NCI-H2227 (cell line): ENCODE measurements at regions not wholly inside any gene's neighbourhood (a gene's known extent, or its start where the extent isn't known, plus 50 kb on each side); places are given as distances from the start of the nearest gene placed in this dataset.

ENCODE experiments used
- DNase-seq: peaks from one replicate; lab custom pipeline; 2025; ENCODE audit not compliant: unreplicated experiment; lab: John Stamatoyannopoulos, UW

GRCh38 chr11:81476345-81476744, 1257.3 kb downstream of the FAM181B start:
- DNase-seq: no peak

GRCh38 chr11:81472646-81473045, 1261.0 kb downstream of the FAM181B start:
- DNase-seq: no peak

DNA sequence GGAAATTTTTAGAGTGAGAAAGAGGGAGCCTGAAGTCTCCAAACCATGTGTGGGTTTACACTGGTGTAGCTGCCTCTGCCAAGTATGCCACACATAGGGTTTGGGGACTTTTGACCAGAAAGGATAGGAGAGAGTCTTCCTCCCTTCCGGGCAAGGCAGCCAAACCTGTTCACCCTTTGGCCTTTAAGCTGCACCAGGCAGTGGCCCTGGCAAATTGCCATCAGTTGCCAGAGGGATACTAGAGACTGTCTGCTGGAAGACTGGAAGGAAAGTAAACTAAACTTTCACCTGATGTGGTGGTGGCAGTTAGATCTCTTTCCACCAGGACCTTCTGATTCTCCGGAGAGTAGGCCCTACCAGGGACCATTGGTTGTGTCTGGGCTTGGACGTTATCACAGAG, 1263.2 kb downstream of the FAM181B start:
- no peak for DNase-seq

GRCh38 chr11:81459766-81460306, 1273.8 kb downstream of the FAM181B start:
- DNase-seq: no peak

DNA sequence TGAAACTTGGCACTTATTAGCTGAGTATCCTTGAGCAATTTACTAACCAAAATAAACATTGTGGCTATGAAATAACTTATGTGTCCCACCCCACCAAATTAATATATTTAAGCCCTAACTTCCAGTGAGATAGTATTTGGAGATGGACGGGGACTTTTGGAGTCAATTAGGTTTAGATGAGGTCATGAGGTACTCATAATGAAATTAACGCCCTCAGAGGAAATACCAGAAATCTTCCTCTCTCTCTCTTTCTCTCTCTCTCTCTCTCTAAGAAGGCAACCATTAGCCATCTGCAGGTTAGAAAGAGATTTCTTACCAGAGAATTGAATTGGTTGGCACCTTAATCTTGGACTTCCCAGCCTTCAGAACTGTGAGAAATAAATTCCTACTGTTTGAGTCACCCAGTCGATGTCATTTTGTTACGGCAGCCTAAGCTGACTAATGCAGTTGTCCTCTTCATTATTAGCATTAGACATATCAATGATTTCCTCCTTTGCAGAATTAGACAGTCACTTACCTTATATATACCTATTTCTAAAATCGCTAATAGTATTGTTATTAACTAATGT, 1284.0 kb downstream of the FAM181B start:
- no peak for DNase-seq

DNA sequence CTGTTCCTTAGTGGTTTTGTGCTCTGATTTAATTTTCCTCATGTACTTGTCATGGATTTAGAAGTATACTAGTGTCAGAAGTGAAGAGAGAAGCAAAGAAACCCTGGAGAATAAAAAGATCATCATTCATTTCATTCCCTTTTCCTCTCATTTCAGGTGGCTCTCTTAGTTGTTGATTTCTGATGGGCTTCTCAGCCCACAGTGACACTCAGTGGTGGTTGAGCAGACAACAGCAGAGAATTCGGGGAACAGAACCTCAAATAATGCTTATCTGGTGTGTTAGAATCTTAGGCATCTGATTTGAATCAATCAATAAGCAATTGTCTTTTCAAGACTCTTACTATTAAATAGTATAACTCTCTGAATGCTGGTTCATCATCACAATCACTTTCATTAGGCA, 1289.4 kb downstream of the FAM181B start:
- no peak for DNase-seq

DNA sequence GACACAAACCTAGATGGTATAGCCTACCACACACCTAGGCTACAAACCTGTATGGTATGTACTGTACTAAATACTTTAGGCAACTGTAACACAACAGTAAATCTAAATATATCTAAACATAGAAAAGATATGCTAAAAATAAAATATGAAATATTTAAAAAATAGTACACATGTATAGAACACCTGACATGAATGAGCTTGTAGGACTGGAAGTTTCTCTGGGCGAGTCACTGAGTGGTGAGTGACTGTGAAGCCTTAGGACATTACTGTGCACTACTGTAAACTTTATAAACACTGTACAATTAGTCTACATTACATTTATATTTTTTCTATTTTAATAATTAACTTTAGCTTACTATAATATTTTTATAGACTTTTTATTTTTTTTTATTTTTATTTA, 1301.3 kb downstream of the FAM181B start:
- no peak for DNase-seq

DNA sequence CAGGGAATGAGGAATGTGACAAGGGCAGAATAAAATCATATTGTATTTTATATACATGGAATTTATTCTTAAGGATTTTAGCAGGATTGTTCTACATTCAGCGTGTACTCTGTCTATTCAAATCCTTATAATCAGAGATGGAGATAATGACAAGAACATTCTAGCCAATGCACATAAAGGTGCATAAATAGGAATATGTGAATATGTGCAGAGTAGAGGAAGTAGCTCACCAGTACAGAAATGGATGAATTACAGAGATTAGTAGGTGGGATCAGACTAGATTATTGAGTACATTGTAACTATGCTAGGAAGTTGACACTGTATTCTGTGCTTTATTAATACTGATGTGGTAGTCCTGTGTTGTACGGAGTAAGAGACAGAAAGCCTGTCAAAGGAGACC, 1308.8 kb downstream of the FAM181B start:
- no peak for DNase-seq

DNA sequence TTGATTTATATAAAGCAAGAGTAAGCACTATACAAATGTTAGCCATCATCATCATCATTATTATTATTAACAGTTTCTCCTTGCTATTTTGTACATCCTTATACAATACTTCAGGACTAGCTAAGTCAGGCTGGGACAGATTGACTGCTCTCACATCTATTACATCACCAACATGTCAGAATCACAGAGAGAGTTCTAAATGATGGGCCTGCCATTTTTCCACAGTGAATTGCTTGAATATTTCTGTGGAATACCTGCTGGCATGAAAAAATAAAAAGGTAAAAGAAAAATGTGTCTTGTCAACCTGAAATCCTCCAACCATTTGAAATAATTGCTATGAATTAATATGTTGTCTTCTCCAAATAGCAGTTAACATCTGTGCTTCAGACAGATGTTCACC, 1311.3 kb downstream of the FAM181B start:
- DNase-seq: no peak

DNA sequence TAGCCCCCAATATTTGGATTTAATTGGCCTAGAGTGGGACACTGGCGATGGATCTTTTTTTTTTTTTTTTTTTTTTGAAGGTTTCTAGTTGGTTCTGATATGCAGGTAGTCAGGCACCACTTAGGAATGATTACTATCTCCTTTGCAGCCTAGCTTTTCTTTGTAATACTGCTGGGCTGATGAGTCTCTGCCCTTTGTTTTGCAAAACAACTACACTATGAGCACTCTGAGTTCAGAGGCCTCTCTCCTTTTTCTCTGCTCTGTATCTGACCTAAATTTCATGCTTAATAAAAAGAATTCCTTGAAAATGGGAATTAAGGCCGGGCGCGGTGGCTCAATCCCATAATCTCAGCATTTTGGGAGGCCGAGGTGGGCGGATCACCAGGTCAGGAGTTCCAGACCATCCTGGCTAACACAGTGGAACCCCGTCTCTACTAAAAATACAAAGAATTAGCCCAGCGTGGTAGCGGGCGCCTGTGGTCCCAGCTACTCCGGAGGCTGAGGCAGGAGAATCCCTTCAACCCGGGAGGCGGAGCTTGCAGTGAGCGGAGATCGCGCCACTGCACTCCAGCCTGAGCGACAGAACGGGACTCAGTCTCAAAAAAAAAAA, 1312.3 kb downstream of the FAM181B start:
- DNase-seq: no peak

DNA sequence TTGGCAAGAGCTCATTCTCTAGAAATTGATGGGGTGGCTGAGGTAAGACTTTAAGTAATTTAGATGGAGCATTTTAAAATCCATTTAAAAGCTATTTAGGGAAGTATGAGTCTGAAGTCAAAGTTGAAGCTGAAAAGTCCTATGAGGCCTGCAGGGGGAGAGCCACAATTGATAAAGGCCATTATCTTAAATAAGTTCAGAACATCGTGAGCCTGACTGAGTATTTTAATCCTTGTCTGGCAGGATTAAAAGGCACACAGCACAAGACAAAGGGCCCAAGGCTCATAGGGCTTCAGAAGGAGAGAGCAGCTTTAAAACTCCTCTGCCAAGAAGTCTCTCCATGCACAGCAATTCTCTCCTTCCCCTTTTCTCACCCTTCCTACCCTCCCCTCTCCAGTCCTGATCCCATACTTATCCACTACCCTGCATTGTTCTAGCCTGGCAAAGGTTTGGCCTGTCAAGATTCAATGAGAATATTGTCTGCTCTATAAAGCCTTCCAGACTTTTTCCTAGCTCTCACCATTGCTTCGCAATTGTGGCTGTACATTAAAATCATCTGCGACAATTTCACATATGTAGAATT, 1312.9 kb downstream of the FAM181B start:
- DNase-seq: no peak

- no peak for DNase-seq
Observed at GRCh38 chr11:81397316-81397715, 1336.3 kb downstream of the FAM181B start.

DNA sequence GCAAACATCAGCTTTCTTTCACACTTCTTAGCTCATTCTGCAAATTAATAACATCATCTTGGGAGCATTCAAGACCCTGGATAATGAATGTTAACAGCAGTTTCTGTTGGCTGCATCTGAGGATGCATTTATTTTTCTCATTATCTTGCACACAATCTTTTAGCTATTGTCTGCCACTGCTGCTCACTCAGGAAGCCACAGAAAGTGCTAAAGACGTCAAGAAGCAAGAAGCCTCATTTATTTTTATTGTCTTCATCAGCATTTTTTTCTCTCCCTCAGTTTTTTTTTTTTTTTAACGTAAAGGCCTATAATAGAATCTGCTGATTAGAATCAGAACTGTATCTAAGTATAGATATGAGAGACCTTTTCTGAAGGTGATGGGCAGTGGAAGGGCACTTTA, 1339.4 kb downstream of the FAM181B start:
- no peak for DNase-seq

- no peak for DNase-seq
Observed at GRCh38 chr11:81388326-81388725, 1345.3 kb downstream of the FAM181B start.

- no peak for DNase-seq
Observed at GRCh38 chr11:81380395-81380794, 1353.3 kb downstream of the FAM181B start.

DNA sequence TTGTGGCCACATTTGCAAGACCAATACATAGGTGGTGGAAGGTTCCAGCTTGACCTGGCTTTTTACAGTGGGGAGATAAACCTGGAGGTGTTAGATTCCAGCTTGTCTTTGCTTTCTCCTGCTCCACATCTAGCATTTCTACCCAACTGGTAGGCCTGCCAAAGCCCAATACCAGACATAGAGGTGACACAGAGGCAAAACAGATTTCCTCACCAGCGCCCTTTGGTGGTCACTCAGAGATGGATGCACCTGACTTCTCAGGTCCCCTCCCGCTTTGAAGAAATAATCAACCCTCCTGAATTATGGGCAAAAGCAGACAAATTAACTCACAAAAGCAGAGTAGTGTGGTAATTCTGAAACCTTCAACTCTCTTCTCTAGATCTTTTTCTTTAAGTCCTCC, 1356.2 kb downstream of the FAM181B start:
- no peak for DNase-seq

GRCh38 chr11:81373986-81374385, 1359.7 kb downstream of the FAM181B start:
- no peak for DNase-seq

DNA sequence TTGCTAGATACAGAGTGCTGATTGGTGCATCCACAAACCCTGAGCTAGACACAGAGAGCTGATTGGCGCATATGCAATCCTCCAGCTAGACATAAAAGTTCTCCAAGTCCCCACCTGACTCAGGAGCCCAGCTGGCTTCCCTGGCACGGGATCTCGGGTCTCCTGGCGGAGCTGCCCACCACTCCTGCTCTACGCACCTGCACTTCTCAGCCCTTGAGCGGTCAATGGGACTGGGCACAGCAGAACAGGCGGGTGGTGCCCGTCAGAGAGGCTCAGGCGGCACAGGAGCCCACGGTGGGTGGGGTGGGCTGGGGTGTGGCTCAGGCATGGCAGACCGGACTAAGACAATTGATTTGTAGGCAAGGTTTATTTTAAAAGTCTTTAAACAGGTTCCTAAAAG, 1365.5 kb downstream of the FAM181B start:
- no peak for DNase-seq

GRCh38 chr11:81365496-81365895, 1368.2 kb downstream of the FAM181B start:
- no peak for DNase-seq

GRCh38 chr11:81359476-81359875, 1374.2 kb downstream of the FAM181B start:
- DNase-seq: no peak

- DNase-seq: no peak
Observed at GRCh38 chr11:81345609-81346008, 1388.1 kb downstream of the FAM181B start.

DNA sequence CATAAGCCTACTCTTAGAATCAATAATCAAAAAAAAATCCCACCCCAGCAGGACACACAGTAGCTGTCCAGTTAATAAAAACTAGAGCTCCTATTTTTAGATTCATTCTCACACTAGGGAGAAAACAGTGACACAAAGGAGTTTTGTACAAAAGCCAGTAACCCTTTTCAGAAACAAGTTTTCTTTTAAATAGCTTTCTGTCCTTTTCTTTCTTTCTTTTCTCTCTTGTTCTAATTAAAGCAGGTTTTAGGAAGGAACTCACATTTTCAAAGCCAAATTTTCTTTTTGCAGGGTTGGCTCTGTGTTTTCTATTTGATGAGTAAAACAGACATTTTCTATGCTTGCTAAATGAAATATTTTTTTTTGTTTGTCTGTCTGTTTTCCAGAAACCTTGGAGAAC, 1390.7 kb downstream of the FAM181B start:
- no peak for DNase-seq

- DNase-seq: no peak
Observed at GRCh38 chr11:81340225-81340624, 1393.4 kb downstream of the FAM181B start.
